DOHH2 (cell line): ENCODE measurements at regions not wholly inside any gene's neighbourhood (a gene's known extent, or its start where the extent isn't known, plus 50 kb on each side); places are given as distances from the start of the nearest gene placed in this dataset.

ENCODE experiments used
- H3F3A ChIP-seq: fragments of 200-600 bp; sonication (generic), shearing (Covaris generic); 2 replicates; pipeline ENCODE4 v1.6.0; 2016; ENCODE audit warnings: antibody characterized with exemption, mild to moderate bottlenecking; ENCODE audit not compliant: control insufficient read depth, insufficient read depth
- H3K27ac ChIP-seq: fragments of 200-600 bp; sonication (generic); 2 replicates; pipeline ENCODE4 v1.5.1; 2014; ENCODE audit warnings: low read depth, mild to moderate bottlenecking, low read length, moderate library complexity
- H3K27me3 ChIP-seq: fragments of 200-600 bp; sonication (generic); 2 replicates; pipeline ENCODE4 v1.6.1; 2014; ENCODE audit warnings: mild to moderate bottlenecking, low read length, mixed read lengths; ENCODE audit not compliant: control insufficient read depth
- H3K36me3 ChIP-seq: fragments of 200-600 bp; sonication (generic); 2 replicates; pipeline ENCODE4 v1.6.1; 2014; ENCODE audit warnings: mild to moderate bottlenecking, low read length, moderate library complexity, mixed read lengths; ENCODE audit not compliant: control insufficient read depth
- H3K4me1 ChIP-seq: fragments of 200-600 bp; sonication (generic); 2 replicates; pipeline ENCODE4 v1.6.1; 2014; ENCODE audit warnings: mild to moderate bottlenecking, low read length, mixed read lengths; ENCODE audit not compliant: control insufficient read depth
- H3K4me2 ChIP-seq: fragments of 200-600 bp; sonication (generic); 2 replicates; pipeline ENCODE4 v1.6.0; 2014; ENCODE audit warnings: mild to moderate bottlenecking, low read length, moderate library complexity
- H3K4me3 ChIP-seq: fragments of 200-600 bp; sonication (generic); 2 replicates; pipeline ENCODE4 v1.5.1; 2014; ENCODE audit warnings: mild to moderate bottlenecking, low read length, mixed read lengths
- H3K79me2 ChIP-seq: fragments of 200-600 bp; sonication (generic); 2 replicates; pipeline ENCODE4 v1.6.1; 2014; ENCODE audit warnings: mild to moderate bottlenecking, low read length, mixed read lengths; ENCODE audit not compliant: control insufficient read depth
- H3K9me2 ChIP-seq: fragments of 200-600 bp; sonication (generic); replicated peaks from 2 replicates; pipeline ENCODE4 v1.6.1; 2014; ENCODE audit warnings: mild to moderate bottlenecking, low read length, mixed read lengths; ENCODE audit not compliant: control insufficient read depth
- H3K9me3 ChIP-seq: fragments of 200-600 bp; sonication (generic); 2 replicates; pipeline ENCODE4 v1.6.1; 2014; ENCODE audit warnings: antibody characterized with exemption, low read length, mixed read lengths; ENCODE audit not compliant: control insufficient read depth, insufficient read depth
- H4K20me1 ChIP-seq: fragments of 200-600 bp; sonication (generic); 2 replicates; pipeline ENCODE4 v1.6.0; 2014; ENCODE audit warnings: low read depth, mild to moderate bottlenecking, antibody characterized with exemption, low read length, moderate library complexity; ENCODE audit not compliant: control insufficient read depth, insufficient read depth
- CTCF ChIP-seq: fragments of 200-600 bp; sonication (generic); IDR thresholded peaks from one replicate; pipeline ENCODE4 v1.5.1; 2014; ENCODE audit warnings: antibody characterized with exemption, mild to moderate bottlenecking, low read depth, low read length; ENCODE audit not compliant: poor library complexity, severe bottlenecking
- EZH2phosphoT487 ChIP-seq: fragments of 200-600 bp; sonication (generic); IDR thresholded peaks from 2 replicates; pipeline ENCODE4 v1.6.1; 2017; ENCODE audit warnings: borderline replicate concordance, mild to moderate bottlenecking, antibody characterized with exemption, low read length, moderate library complexity, mixed read lengths

- H3K4me1 ChIP-seq: no peaks in the 10 kb centered on the region
- no peak overlapping the region for H3K4me3 ChIP-seq
- no peaks in the 10 kb centered on the region for H3K36me3 ChIP-seq
- no peaks in the 10 kb centered on the region for H4K20me1 ChIP-seq
- no peak overlapping the region for H3K4me2 ChIP-seq
- H3K27me3 ChIP-seq: no peaks in the 10 kb centered on the region
- H3F3A ChIP-seq: no peaks in the 10 kb centered on the region
- H3K27ac ChIP-seq: no peak overlapping the region
- no peaks in the 10 kb centered on the region for H3K9me3 ChIP-seq
- no peaks in the 10 kb centered on the region for H3K79me2 ChIP-seq
- H3K9me2 ChIP-seq: no peaks in the 10 kb centered on the region
- TF ChIP-seq EZH2phosphoT487 (no peak), CTCF (no peak)
Measured at GRCh38 chr6:150535151-150535804, 64.4 kb upstream of the PLEKHG1 start.

GRCh38 chr6:150535818-150536220, 63.9 kb upstream of the PLEKHG1 start:
- Histone ChIP-seq H3K27ac (no peak overlapping the region), H3K9me2 (no peaks in the 10 kb centered on the region), H3F3A (no peaks in the 10 kb centered on the region), H4K20me1 (no peaks in the 10 kb centered on the region), H3K4me1 (no peaks in the 10 kb centered on the region), H3K9me3 (no peaks in the 10 kb centered on the region), H3K27me3 (no peaks in the 10 kb centered on the region), H3K4me3 (no peak overlapping the region), H3K4me2 (no peak overlapping the region), H3K79me2 (no peaks in the 10 kb centered on the region), H3K36me3 (no peaks in the 10 kb centered on the region)
- no peak for TF ChIP-seq CTCF
- TF ChIP-seq EZH2phosphoT487: no peak

- no peaks in the 10 kb centered on the region for H3K9me3 ChIP-seq
- TF ChIP-seq CTCF: no peak
- no peak for TF ChIP-seq EZH2phosphoT487
- H3K9me2 ChIP-seq: no peaks in the 10 kb centered on the region
- no peaks in the 10 kb centered on the region for H3F3A ChIP-seq
- no peaks in the 10 kb centered on the region for H3K27me3 ChIP-seq
- no peaks in the 10 kb centered on the region for H4K20me1 ChIP-seq
- H3K4me2 ChIP-seq: no peak overlapping the region
- H3K4me3 ChIP-seq: no peak overlapping the region
- no peaks in the 10 kb centered on the region for H3K79me2 ChIP-seq
- H3K27ac ChIP-seq: no peak overlapping the region
- H3K4me1 ChIP-seq: no peaks in the 10 kb centered on the region
- no peaks in the 10 kb centered on the region for H3K36me3 ChIP-seq
Measured at GRCh38 chr6:150536835-150537234, 62.9 kb upstream of the PLEKHG1 start.
